T1000 (cell line): ENCODE measurements at regions not wholly inside any gene's neighbourhood (a gene's known extent, or its start where the extent isn't known, plus 50 kb on each side); places are given as distances from the start of the nearest gene placed in this dataset.

Source experiments
- DNase-seq: peaks from one replicate; lab custom pipeline; 2025; ENCODE audit warnings: mixed read lengths; lab: John Stamatoyannopoulos, UW

- no peak for DNase-seq
Measured at GRCh38 chr16:62225675-62226074, 189.4 kb upstream of the CDH8 start.

DNA sequence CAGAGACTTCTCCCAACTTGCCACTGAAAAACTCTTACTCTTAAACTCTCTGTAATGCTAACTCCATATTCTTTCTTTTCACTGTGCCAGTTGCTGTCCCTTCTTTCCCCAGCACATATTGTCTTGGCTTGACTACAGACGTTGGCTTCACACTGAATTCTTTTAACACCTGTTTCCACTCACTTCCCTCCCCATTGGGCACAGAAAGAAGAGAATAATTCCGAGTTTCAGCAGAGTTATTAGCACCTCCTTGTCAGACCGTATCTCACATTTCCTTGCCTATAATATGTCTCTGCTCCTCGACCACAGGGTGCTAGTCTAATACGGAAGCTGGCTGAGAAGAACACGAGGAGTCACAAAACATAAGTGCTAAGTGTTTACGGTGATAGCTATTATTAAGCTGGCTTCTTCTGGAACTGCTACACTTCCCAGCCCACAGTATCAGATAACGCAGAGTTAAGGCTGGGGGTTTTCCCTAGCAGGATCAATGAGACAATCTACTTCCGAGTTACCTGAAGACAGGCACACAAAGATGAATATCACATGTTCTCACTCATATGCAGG, 188.5 kb upstream of the CDH8 start:
- no peak for DNase-seq

GRCh38 chr16:62216837-62217236, 180.6 kb upstream of the CDH8 start:
- no peak for DNase-seq

DNA sequence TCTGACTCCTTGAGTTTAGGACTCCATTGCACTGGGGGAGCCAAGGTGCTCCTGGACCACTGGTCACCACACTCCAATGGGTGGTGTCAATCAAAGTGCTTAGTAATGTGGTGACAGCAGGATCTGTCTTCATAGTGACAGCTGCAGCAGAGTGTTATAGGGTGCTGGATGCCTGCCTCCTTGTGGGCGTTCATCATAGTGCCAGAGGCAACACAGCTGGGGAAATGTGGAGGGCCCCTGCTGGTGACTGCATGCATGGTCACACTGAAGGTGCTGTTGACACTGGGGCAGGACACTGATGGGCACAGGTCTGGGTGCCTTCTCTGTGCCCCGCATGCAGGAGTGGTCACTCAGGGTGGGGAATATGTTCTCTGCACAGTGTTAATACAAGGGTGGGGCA, 177.5 kb upstream of the CDH8 start:
- DNase-seq: no peak

DNA sequence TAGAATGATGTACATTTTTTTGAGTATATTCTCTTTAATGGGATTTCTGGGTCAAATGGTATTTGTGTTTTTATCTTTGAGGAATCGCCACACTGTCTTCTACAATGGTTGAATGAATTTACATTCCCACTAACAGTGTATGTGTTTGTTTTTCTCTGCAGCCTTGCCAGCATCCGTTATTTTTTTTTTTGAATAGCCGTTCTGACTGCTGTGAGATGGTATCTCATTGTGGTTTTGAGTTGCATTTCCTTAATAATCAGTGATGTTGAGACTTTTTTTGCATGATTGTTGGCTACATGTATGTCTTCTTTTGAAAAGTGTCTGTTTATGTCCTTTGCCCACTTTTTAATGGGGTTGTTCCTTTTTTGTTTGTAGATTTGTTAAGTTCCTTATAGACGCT, 172.7 kb upstream of the CDH8 start:
- DNase-seq: no peak

DNA sequence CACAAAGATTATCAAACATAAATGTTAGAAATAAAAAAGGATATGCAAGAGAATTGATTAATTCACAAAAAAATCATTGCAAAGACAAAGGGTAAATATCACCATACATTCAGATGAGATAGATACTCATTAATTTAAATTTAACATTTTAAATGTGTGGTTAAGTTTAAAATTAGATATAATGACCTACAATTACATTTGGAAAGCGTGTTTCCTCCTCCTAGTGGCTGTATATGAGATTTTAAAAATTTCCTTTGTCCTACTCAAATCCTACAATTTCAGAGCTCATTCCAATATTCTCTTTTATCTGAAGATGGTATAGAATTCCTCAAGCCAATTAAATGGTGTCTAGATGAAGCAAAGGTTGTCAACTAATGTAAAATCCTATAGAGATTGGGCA, 169.2 kb upstream of the CDH8 start:
- DNase-seq: no peak

GRCh38 chr16:62201911-62202310, 165.7 kb upstream of the CDH8 start:
- no peak for DNase-seq

DNA sequence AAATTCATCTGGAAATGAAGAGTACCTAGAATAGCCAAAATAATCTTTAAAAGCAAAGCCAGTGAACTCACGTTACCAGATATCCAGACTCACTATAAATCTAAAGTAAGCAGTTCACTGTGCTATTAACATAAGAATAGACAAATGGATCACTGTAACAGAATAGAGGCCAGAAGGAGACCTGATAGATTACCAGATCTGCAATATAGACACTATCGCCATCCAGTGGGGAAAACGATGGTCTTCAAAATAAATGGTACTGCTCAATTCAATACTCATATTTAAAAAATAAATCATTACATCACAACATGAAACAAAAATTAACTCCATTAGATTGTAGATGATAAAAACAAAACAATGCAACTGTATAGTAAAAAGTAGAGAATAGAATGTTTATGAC, 158.6 kb upstream of the CDH8 start:
- DNase-seq: no peak

GRCh38 chr16:62190426-62190825, 154.2 kb upstream of the CDH8 start:
- no peak for DNase-seq

- DNase-seq: no peak
Measured at GRCh38 chr16:62177351-62178203, 141.3 kb upstream of the CDH8 start.

- DNase-seq: no peak
Measured at GRCh38 chr16:62170642-62171041, 134.4 kb upstream of the CDH8 start.

- DNase-seq: no peak
Measured at GRCh38 chr16:62167551-62167950, 131.3 kb upstream of the CDH8 start.

- DNase-seq: no peak
Measured at GRCh38 chr16:62157544-62157943, 121.3 kb upstream of the CDH8 start.

DNA sequence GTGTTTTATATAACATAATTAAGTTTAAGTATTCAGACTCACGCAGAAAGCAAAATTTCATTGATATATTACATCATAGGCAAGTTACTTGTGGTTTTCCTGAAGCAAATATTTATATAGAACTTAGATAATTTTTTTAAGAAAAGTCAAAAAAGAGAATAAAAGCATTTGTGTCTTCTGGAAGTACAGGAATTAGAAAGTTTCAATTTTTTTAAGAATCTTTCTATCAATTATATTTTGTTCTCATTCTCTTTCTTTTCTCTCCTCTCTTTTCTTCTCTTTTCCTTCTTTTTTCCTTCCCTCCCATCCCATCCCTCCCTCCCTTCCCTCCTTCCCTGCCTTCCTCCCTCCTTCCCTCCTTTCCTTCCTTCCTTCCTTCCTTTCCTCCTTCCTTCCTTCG, 120.7 kb upstream of the CDH8 start:
- DNase-seq: no peak

- no peak for DNase-seq
Measured at GRCh38 chr16:62149631-62150030, 113.4 kb upstream of the CDH8 start.

GRCh38 chr16:62137996-62138395, 101.8 kb upstream of the CDH8 start:
- no peak for DNase-seq

GRCh38 chr16:62135911-62136310, 99.7 kb upstream of the CDH8 start:
- peak; percentile 36 for DNase-seq

DNA sequence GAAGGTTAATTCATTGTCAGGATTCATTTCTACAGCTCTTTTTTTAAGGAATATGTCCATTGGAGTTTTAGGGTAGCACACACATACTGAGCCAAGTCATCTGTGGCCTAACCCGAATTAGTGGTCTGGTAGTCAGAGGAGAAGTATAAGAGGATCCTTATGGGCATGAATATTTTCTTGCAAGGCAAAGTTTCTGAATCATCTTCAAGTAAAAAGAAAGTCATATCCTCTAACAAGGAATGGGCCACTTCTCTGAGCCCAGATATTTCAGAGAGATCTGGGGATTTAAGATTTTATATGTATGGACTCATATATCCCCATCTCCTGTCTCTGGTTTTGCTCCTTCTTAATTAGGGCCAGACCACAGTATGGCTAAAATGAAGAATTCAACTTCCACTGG, 99.2 kb upstream of the CDH8 start:
- no peak for DNase-seq

GRCh38 chr16:62130101-62130500, 93.9 kb upstream of the CDH8 start:
- DNase-seq: no peak

- no peak for DNase-seq
Measured at GRCh38 chr16:62105244-62105643, 69.0 kb upstream of the CDH8 start.

DNA sequence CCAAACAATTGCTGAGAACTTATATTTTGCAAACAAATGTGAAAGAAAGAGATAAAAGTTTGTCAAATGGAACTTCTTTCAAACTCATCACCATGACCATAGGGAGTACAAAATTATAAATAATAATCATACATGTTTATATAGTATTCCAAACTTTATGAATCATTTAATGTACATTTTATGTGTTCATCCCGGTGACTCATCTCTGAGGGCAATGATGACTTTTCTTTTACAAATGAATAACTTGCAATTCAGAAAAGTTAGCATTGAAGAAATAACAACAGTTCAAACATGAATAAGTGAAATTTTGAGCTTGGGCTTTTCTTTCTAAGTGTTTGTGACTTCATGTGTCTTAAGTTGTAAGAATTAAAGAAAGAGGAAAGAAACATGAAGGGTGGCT, 66.3 kb upstream of the CDH8 start:
- no peak for DNase-seq

- no peak for DNase-seq
Measured at GRCh38 chr16:62100651-62101050, 64.4 kb upstream of the CDH8 start.

- no peak for DNase-seq
Measured at GRCh38 chr16:62089715-62090114, 53.5 kb upstream of the CDH8 start.
